ENCODE measurements at regions not wholly inside any gene's neighbourhood (a gene's known extent, or its start where the extent isn't known, plus 50 kb on each side); places are given as distances from the start of the nearest gene placed in this dataset.

GRCh38 chrX:65203545-65203944, 227.3 kb upstream of the ZC4H2 start:
- Histone ChIP-seq H3K9ac (ENCODE audit: low read depth in 1 of 2, low read length in 2 of 2) (no peak overlapping the region), H3K36me3 (ENCODE audit: control insufficient read depth in 4 of 4, insufficient read depth in 3 of 4, low read depth in 1 of 4, low read length in 3 of 4) (no peaks in the 10 kb centered on the region), H3K4me3 (ENCODE audit: low read depth in 1 of 3, low read length in 3 of 3) (no peak overlapping the region), H3K27me3 (ENCODE audit: control insufficient read depth in 4 of 4, insufficient read depth in 4 of 4, low read length in 3 of 4) (no peaks in the 10 kb centered on the region), H3K4me1 (ENCODE audit: control insufficient read depth in 4 of 4, insufficient read depth in 4 of 4, low read length in 3 of 4) (peaks cover 0 to 2% (median 0%) of the 10 kb centered on the region in 4 donors), H3K27ac (ENCODE audit: low read depth in 1 of 2, low read length in 2 of 2) (no peak overlapping the region), H3K9me3 (ENCODE audit: control insufficient read depth in 4 of 4, low read length in 3 of 4) (no peaks in the 10 kb centered on the region)
- DNase-seq (ENCODE audit: low spot score) = no peak
- TF ChIP-seq CTCF (IDR thresholded peaks at IDR 0.05; ENCODE audit: low read depth, low read length, missing input control) (no peak), TAF1 (conservative IDR thresholded peaks at IDR 0.05) (no peak), EGR1 (IDR thresholded peaks at IDR 0.05; ENCODE audit: low read depth in 2 of 2) (no peak), JUND (IDR thresholded peaks at IDR 0.05) (no peak), MAX (IDR thresholded peaks at IDR 0.05) (no peak), ZBTB33 (IDR thresholded peaks at IDR 0.05) (no peak), YY1 (IDR thresholded peaks at IDR 0.05) (no peak), ATF3 (IDR thresholded peaks at IDR 0.05) (no peak), SP1 (IDR thresholded peaks at IDR 0.05) (no peak), HNF4A (conservative IDR thresholded peaks at IDR 0.05) (no peak), FOXA1 (IDR thresholded peaks at IDR 0.05) (no peak), FOXA2 (IDR thresholded peaks at IDR 0.05) (no peak), REST (IDR thresholded peaks at IDR 0.05) (no peak), GABPA (IDR thresholded peaks at IDR 0.05 in 1 of 2, conservative IDR thresholded peaks at IDR 0.05 in 1 of 2) (no peak), HNF4G (IDR thresholded peaks at IDR 0.05) (no peak), RXRA (IDR thresholded peaks at IDR 0.05) (no peak), NR2F2 (IDR thresholded peaks at IDR 0.05) (no peak), RAD21 (IDR thresholded peaks at IDR 0.05) (no peak)
- WGBS = 72% methylated on average over 3 of the region's 3 CpGs
